ENCODE measurements at regions not wholly inside any gene's neighbourhood (a gene's known extent, or its start where the extent isn't known, plus 50 kb on each side); places are given as distances from the start of the nearest gene placed in this dataset.

- DNase-seq: no peak
Measured at GRCh38 chr20:4509825-4510522, 176.3 kb upstream of the PRNP start.

GRCh38 chr20:4508773-4509172 lies 177.5 kb upstream of the PRNP start:
- no peak for DNase-seq

GRCh38 chr20:4507288-4507719 lies 179.0 kb upstream of the PRNP start:
- DNase-seq: no peak

GRCh38 chr20:4504814-4505213 lies 181.4 kb upstream of the PRNP start:
- DNase-seq: no peak

- DNase-seq: no peak
Measured at GRCh38 chr20:4502756-4503155, 183.5 kb upstream of the PRNP start.

- no peak for DNase-seq
Measured at GRCh38 chr20:4493386-4493785, 192.9 kb upstream of the PRNP start.

GRCh38 chr20:4491643-4492042 lies 194.6 kb upstream of the PRNP start:
- no peak for DNase-seq

- no peak for DNase-seq
Measured at GRCh38 chr20:4490606-4491280, 195.5 kb upstream of the PRNP start.

- DNase-seq: no peak
Measured at GRCh38 chr20:4490045-4490444, 196.2 kb upstream of the PRNP start.

GRCh38 chr20:4488407-4489339 lies 197.6 kb upstream of the PRNP start:
- DNase-seq: no peak

GRCh38 chr20:4484379-4484997 lies 201.8 kb upstream of the PRNP start:
- DNase-seq: no peak

- no peak for DNase-seq
Measured at GRCh38 chr20:4483961-4484360, 202.3 kb upstream of the PRNP start.

GRCh38 chr20:4483486-4483885 lies 202.8 kb upstream of the PRNP start:
- DNase-seq: no peak

GRCh38 chr20:4480104-4480503 lies 206.2 kb upstream of the PRNP start:
- no peak for DNase-seq

- DNase-seq: no peak
Measured at GRCh38 chr20:4476903-4477500, 209.3 kb upstream of the PRNP start.

GRCh38 chr20:4472906-4473305 lies 213.3 kb upstream of the PRNP start:
- no peak for DNase-seq

GRCh38 chr20:4471221-4471620 lies 215.0 kb upstream of the PRNP start:
- DNase-seq: no peak

- no peak for DNase-seq
Measured at GRCh38 chr20:4470375-4470774, 215.9 kb upstream of the PRNP start.

- no peak for DNase-seq
Measured at GRCh38 chr20:4469910-4470309, 216.3 kb upstream of the PRNP start.

- DNase-seq: no peak
Measured at GRCh38 chr20:4468114-4468513, 218.1 kb upstream of the PRNP start.

GRCh38 chr20:4465855-4466545 lies 216.9 kb upstream of the ADRA1D start:
- no peak for DNase-seq

- DNase-seq: no peak
Measured at GRCh38 chr20:4465212-4465611, 216.1 kb upstream of the ADRA1D start.
